Gastroesophageal sphincter (tissue), 4 donors: ENCODE measurements at regions not wholly inside any gene's neighbourhood (a gene's known extent, or its start where the extent isn't known, plus 50 kb on each side); places are given as distances from the start of the nearest gene placed in this dataset.

Experiments
- ATAC-seq: fragments of 150-250 bp; one replicate; pipeline ENCODE4 v1.9.1; 2016; ENCODE audit warnings: mild to moderate bottlenecking, moderate library complexity
- H3K27ac ChIP-seq, 4 donors: fragments of 200-600 bp; sonication (generic) in 3 of 4; 1 replicate in 3 of 4; 2 replicates in 1 of 4; pipeline ENCODE4 v1.5.1; 2016 to 2019
- H3K27me3 ChIP-seq: fragments of 200-600 bp; sonication (generic); one replicate; pipeline ENCODE4 v1.5.1; 2019
- H3K36me3 ChIP-seq, 2 donors: fragments of 200-600 bp; sonication (generic); one replicate each; pipeline ENCODE4 v1.5.1; 2019; ENCODE audit warnings: control low read depth in 1 of 2
- H3K4me1 ChIP-seq, 3 donors: fragments of 200-600 bp; sonication (generic); 1 replicate in 2 of 3; 2 replicates in 1 of 3; pipeline ENCODE4 v1.5.1; 2016 to 2019; ENCODE audit warnings: control low read depth in 2 of 3
- H3K4me3 ChIP-seq, 2 donors: fragments of 200-600 bp; sonication (generic); one replicate each; pipeline ENCODE4 v1.5.1; 2019; ENCODE audit warnings: mild to moderate bottlenecking in 1 of 2, moderate library complexity in 1 of 2
- H3K9me3 ChIP-seq, 3 donors: fragments of 200-600 bp; sonication (generic); one replicate each; pipeline ENCODE4 v1.5.1; 2017 to 2019; ENCODE audit warnings: control low read depth in 2 of 3
- CTCF ChIP-seq, 4 experiments: fragments of 200-600 bp in 2 of 4; fragments of 450-650 bp in 2 of 4; sonication (generic) in 1 of 4; IDR thresholded peaks; one replicate each; pipeline ENCODE4 v1.5.1; 2017 to 2019; ENCODE audit warnings: antibody characterized with exemption in 4 of 4, mild to moderate bottlenecking in 2 of 4, moderate library complexity in 2 of 4
- EP300 ChIP-seq: sonication (generic); formaldehyde crosslinking; IDR thresholded peaks from one replicate; pipeline ENCODE4 v1.6.1; 2017; ENCODE audit warnings: antibody characterized with exemption, mild to moderate bottlenecking
- POLR2A ChIP-seq, 2 donors: fragments of 450-650 bp; IDR thresholded peaks; one replicate each; pipeline ENCODE4 v1.6.1; 2017; ENCODE audit warnings: antibody characterized with exemption in 2 of 2, mild to moderate bottlenecking in 2 of 2, moderate library complexity in 1 of 2
- POLR2AphosphoS5 ChIP-seq: sonication (generic); formaldehyde crosslinking; IDR thresholded peaks from one replicate; pipeline ENCODE4 v1.6.1; 2017; ENCODE audit warnings: antibody characterized with exemption
- WGBS, 2 donors: methylation state at CpG; one replicate each; pipeline ENCODE4 v1.1.5; 2018; ENCODE audit warnings: low coverage in 1 of 2; 5-methylcytosine and 5-hydroxymethylcytosine counted together

DNA sequence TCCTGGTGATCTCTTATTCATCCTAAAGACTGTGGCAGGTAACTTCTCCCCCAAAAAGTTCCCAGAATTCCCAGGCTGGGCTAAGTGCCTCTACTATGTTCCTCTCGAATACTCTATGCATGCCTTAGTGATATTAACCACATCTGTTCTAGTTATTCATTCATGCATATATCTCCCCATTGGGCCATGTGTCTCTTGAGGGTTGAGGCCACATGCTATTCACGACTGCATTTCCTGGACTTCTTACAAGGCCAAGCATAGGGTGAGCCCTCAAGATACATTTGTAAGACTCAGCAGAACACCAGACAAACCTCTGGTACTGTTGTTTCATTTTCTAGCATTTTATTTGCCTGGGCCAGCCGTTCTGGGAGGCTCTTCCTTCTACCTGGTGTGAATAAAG lies 117.0 kb downstream of the EN1 start:
- Histone ChIP-seq H3K36me3 (no peaks in the 10 kb centered on the region), H3K4me1 (no peaks in the 10 kb centered on the region), H3K27me3 (peaks cover 18% of the 10 kb centered on the region), H3K27ac (no peak overlapping the region), H3K9me3 (peaks cover 0 to 20% (median 0%) of the 10 kb centered on the region in 3 donors), H3K4me3 (no peak overlapping the region)
- TF ChIP-seq POLR2AphosphoS5 (no peak), EP300 (no peak), POLR2A (IDR thresholded peaks at IDR 0.05) (no peak)
- 48 to 59% methylated on average over 2 to 3 of the region's 3 CpGs for WGBS, 2 donors
- ATAC-seq = no peak

GRCh38 chr2:118729760-118730159 lies 117.7 kb downstream of the EN1 start:
- Histone ChIP-seq H3K9me3 (peaks cover 0 to 20% (median 0%) of the 10 kb centered on the region in 3 donors), H3K27ac (no peak overlapping the region), H3K4me1 (no peaks in the 10 kb centered on the region), H3K27me3 (peaks cover 23% of the 10 kb centered on the region), H3K36me3 (no peaks in the 10 kb centered on the region), H3K4me3 (no peak overlapping the region)
- WGBS, 2 donors = 63 to 92% methylated on average over 1 of the region's 1 CpG
- ATAC-seq = no peak
- TF ChIP-seq POLR2AphosphoS5 (no peak), POLR2A (IDR thresholded peaks at IDR 0.05) (no peak), CTCF (IDR thresholded peaks at IDR 0.05) (no peak), EP300 (no peak)

DNA sequence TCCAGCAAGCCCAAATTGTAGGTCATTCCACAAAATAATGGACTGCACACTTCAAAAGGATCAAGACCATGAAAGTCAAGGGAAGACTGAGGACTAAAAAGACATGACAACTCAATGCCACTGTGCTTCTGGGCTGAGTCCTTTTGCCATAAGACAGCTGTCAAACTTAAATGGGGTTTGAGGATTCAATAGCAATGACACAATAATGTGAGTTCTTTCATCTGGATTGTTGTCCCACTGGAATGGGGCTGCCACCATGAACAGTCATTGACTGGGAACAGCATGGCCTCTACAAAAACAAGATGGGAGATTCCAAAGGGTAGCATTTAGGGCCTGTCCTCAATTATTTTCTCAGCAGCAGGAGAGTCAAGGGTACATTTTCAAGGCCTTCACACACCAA lies 118.5 kb downstream of the EN1 start:
- TF ChIP-seq CTCF (IDR thresholded peaks at IDR 0.05) (no peak), POLR2A (IDR thresholded peaks at IDR 0.05) (no peak), EP300 (no peak), POLR2AphosphoS5 (no peak)
- Histone ChIP-seq H3K4me1 (no peaks in the 10 kb centered on the region), H3K4me3 (no peak overlapping the region), H3K36me3 (no peaks in the 10 kb centered on the region), H3K9me3 (peaks cover 0 to 20% (median 0%) of the 10 kb centered on the region in 3 donors), H3K27ac (no peak overlapping the region), H3K27me3 (peaks cover 19% of the 10 kb centered on the region)
- ATAC-seq = no peak

- no peak for ATAC-seq
- peaks cover 0 to 15% (median 0%) of the 10 kb centered on the region in 3 donors for H3K9me3 ChIP-seq
Measured at GRCh38 chr2:118726821-118727220, 120.6 kb downstream of the EN1 start.

GRCh38 chr2:118723394-118723793 lies 124.1 kb downstream of the EN1 start:
- H3K4me1 ChIP-seq = no peaks in the 10 kb centered on the region
- peaks cover 0 to 13% (median 0%) of the 10 kb centered on the region in 3 donors for H3K9me3 ChIP-seq
- TF ChIP-seq CTCF (IDR thresholded peaks at IDR 0.05) (no peak), EP300 (no peak), POLR2A (IDR thresholded peaks at IDR 0.05) (no peak), POLR2AphosphoS5 (no peak)
- H3K27ac ChIP-seq = no peak overlapping the region
- 49 to 52% methylated on average over 4 of the region's 4 CpGs for WGBS, 2 donors
- no peak overlapping the region for H3K4me3 ChIP-seq
- ATAC-seq = no peak
- H3K36me3 ChIP-seq = no peaks in the 10 kb centered on the region
- peaks cover 26% of the 10 kb centered on the region for H3K27me3 ChIP-seq

More at GRCh38 chr2:118726821-118727220, 120.6 kb downstream of the EN1 start:
- Histone ChIP-seq H3K4me3 (no peak overlapping the region), H3K27ac (no peak overlapping the region), H3K27me3 (peaks cover 11% of the 10 kb centered on the region), H3K4me1 (no peaks in the 10 kb centered on the region), H3K36me3 (no peaks in the 10 kb centered on the region)
- TF ChIP-seq POLR2AphosphoS5 = no peak
- no peak for TF ChIP-seq EP300
- TF ChIP-seq POLR2A (IDR thresholded peaks at IDR 0.05) = no peak
- no peak for TF ChIP-seq CTCF (IDR thresholded peaks at IDR 0.05)
